ENCODE measurements at regions not wholly inside any gene's neighbourhood (a gene's known extent, or its start where the extent isn't known, plus 50 kb on each side); places are given as distances from the start of the nearest gene placed in this dataset.

- TF ChIP-seq EZH2 (IDR thresholded peaks at IDR 0.05): no peak
- TF ChIP-seq CTCF (IDR thresholded peaks at IDR 0.05): no peak
- no peak for TF ChIP-seq EZH2phosphoT487 (IDR thresholded peaks at IDR 0.05)
Observed at GRCh38 chr12:29053567-29053966, 95.5 kb upstream of the FAR2 start.
